Transverse colon (tissue), 3 donors: ENCODE measurements at regions not wholly inside any gene's neighbourhood (a gene's known extent, or its start where the extent isn't known, plus 50 kb on each side); places are given as distances from the start of the nearest gene placed in this dataset.

ENCODE experiments used
- EP300 ChIP-seq: sonication (generic); formaldehyde crosslinking; IDR thresholded peaks from one replicate; pipeline ENCODE4 v1.6.1; 2017; ENCODE audit warnings: antibody characterized with exemption, low read depth
- POLR2A ChIP-seq: fragments of 450-650 bp; IDR thresholded peaks from one replicate; pipeline ENCODE4 v1.6.1; 2016; ENCODE audit warnings: antibody characterized with exemption, mild to moderate bottlenecking, moderate library complexity
- TF ChIP-seq, protein P1 (sequence below), 5 experiments: fragments of 200-600 bp in 3 of 5; fragments of 450-650 bp in 2 of 5; sonication (generic) in 3 of 5; IDR thresholded peaks; 1 replicate in 2 of 5; 2 replicates in 3 of 5; pipeline ENCODE4 v1.5.1; 2016 to 2017; ENCODE audit warnings: antibody characterized with exemption in 5 of 5, inconsistent platforms in 3 of 5, mild to moderate bottlenecking in 2 of 5, moderate library complexity in 1 of 5

DNA sequence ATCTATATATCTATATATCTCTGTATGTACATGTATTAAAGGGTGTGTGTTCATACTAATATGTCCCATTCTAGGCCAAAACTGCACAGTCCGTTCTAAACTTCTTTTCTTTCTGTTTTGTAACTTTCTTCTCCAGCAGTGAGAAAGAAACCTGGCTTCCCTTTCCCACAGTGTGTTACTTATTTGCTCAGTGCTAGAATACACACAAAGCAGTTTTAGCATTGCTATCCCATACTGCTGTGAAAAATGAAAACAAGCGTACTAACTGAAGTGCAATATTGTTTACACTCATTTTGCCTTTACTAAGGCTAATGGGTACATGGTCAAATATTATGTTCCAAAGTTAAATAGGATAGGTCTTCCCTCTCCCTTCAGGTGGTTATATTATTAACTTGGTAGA lies 163.9 kb downstream of the LEPR start:
- TF ChIP-seq POLR2A (no peak), EP300 (no peak)
- TF ChIP-seq, protein P1, sequence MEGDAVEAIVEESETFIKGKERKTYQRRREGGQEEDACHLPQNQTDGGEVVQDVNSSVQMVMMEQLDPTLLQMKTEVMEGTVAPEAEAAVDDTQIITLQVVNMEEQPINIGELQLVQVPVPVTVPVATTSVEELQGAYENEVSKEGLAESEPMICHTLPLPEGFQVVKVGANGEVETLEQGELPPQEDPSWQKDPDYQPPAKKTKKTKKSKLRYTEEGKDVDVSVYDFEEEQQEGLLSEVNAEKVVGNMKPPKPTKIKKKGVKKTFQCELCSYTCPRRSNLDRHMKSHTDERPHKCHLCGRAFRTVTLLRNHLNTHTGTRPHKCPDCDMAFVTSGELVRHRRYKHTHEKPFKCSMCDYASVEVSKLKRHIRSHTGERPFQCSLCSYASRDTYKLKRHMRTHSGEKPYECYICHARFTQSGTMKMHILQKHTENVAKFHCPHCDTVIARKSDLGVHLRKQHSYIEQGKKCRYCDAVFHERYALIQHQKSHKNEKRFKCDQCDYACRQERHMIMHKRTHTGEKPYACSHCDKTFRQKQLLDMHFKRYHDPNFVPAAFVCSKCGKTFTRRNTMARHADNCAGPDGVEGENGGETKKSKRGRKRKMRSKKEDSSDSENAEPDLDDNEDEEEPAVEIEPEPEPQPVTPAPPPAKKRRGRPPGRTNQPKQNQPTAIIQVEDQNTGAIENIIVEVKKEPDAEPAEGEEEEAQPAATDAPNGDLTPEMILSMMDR (IDR thresholded peaks at IDR 0.05), result no peak
